ENCODE measurements at regions not wholly inside any gene's neighbourhood (a gene's known extent, or its start where the extent isn't known, plus 50 kb on each side); places are given as distances from the start of the nearest gene placed in this dataset.
A peak's percentile ranks its signal among the peaks of the same experiment; 100 is the strongest.
"Not testable (repeated sequence)": the region's sequence is repeated elsewhere in the genome, so short reads cannot be mapped to it uniquely, and the experiment has no call there.

- H3K27me3 Mint-ChIP-seq, result peaks cover 0 to 25% of the 10 kb centered on the region in 2 donors
- H3K4me1 Mint-ChIP-seq (ENCODE audit: low read depth in 2 of 2); DNase-seq; ATAC-seq (replicated peaks); H3K27ac Mint-ChIP-seq; H3K9me3 Mint-ChIP-seq; H3K36me3 Mint-ChIP-seq (ENCODE audit: insufficient read depth); H3K4me3 Mint-ChIP-seq: not testable (repeated sequence)
These were observed 102.3 kb downstream of the ZNF267 start for GRCh38 chr16:31975826-31976419.

GRCh38 chr16:31978463-31978862 is 104.9 kb downstream of the ZNF267 start:
- not testable (repeated sequence) for H3K36me3 Mint-ChIP-seq (ENCODE audit: insufficient read depth); H3K9me3 Mint-ChIP-seq; DNase-seq; ATAC-seq (replicated peaks); H3K4me1 Mint-ChIP-seq (ENCODE audit: low read depth in 2 of 2); H3K4me3 Mint-ChIP-seq; H3K27ac Mint-ChIP-seq
- peaks cover 0 to 21% of the 10 kb centered on the region in 2 donors for H3K27me3 Mint-ChIP-seq

- H3K27ac Mint-ChIP-seq; DNase-seq; H3K4me3 Mint-ChIP-seq; H3K36me3 Mint-ChIP-seq (ENCODE audit: insufficient read depth); H3K9me3 Mint-ChIP-seq; H3K4me1 Mint-ChIP-seq (ENCODE audit: low read depth in 2 of 2); ATAC-seq (replicated peaks); H3K27me3 Mint-ChIP-seq: not testable (repeated sequence)
These were observed 108.1 kb downstream of the ZNF267 start for GRCh38 chr16:31981739-31982138.

- DNase-seq; H3K4me3 Mint-ChIP-seq; H3K9me3 Mint-ChIP-seq; H3K4me1 Mint-ChIP-seq (ENCODE audit: low read depth in 2 of 2); H3K27me3 Mint-ChIP-seq; ATAC-seq (replicated peaks); H3K27ac Mint-ChIP-seq; H3K36me3 Mint-ChIP-seq (ENCODE audit: insufficient read depth): not testable (repeated sequence)
These were observed 109.4 kb downstream of the ZNF267 start for GRCh38 chr16:31982986-31983385.

GRCh38 chr16:31983666-31984065 is 110.1 kb downstream of the ZNF267 start:
- not testable (repeated sequence) for H3K36me3 Mint-ChIP-seq (ENCODE audit: insufficient read depth)

GRCh38 chr16:31986895-31987294 is 113.3 kb downstream of the ZNF267 start:
- not testable (repeated sequence) for H3K36me3 Mint-ChIP-seq (ENCODE audit: insufficient read depth); H3K9me3 Mint-ChIP-seq; H3K4me1 Mint-ChIP-seq (ENCODE audit: low read depth in 2 of 2); DNase-seq; H3K27me3 Mint-ChIP-seq; H3K4me3 Mint-ChIP-seq; ATAC-seq (replicated peaks); H3K27ac Mint-ChIP-seq

More at GRCh38 chr16:31983666-31984065, 110.1 kb downstream of the ZNF267 start:
- H3K4me3 Mint-ChIP-seq; H3K27ac Mint-ChIP-seq; H3K4me1 Mint-ChIP-seq (ENCODE audit: low read depth in 2 of 2); DNase-seq; H3K9me3 Mint-ChIP-seq; H3K27me3 Mint-ChIP-seq; ATAC-seq (replicated peaks): not testable (repeated sequence)

GRCh38 chr16:31988595-31989581 is 115.3 kb downstream of the ZNF267 start:
- not testable (repeated sequence) for H3K9me3 Mint-ChIP-seq; H3K27ac Mint-ChIP-seq; H3K36me3 Mint-ChIP-seq (ENCODE audit: insufficient read depth); H3K4me1 Mint-ChIP-seq (ENCODE audit: low read depth in 2 of 2); H3K4me3 Mint-ChIP-seq; H3K27me3 Mint-ChIP-seq
- ATAC-seq (replicated peaks) (peak; percentile 64), DNase-seq (peak; percentile 23 to 45 (median 26))

- H3K4me3 Mint-ChIP-seq; ATAC-seq (replicated peaks): not testable (repeated sequence)
These were observed 116.7 kb downstream of the ZNF267 start for GRCh38 chr16:31990261-31990660.

GRCh38 chr16:31990980-31991379 is 117.4 kb downstream of the ZNF267 start:
- not testable (repeated sequence) for H3K36me3 Mint-ChIP-seq (ENCODE audit: insufficient read depth); H3K4me1 Mint-ChIP-seq (ENCODE audit: low read depth in 2 of 2); H3K27ac Mint-ChIP-seq; ATAC-seq (replicated peaks); H3K9me3 Mint-ChIP-seq; H3K27me3 Mint-ChIP-seq; DNase-seq; H3K4me3 Mint-ChIP-seq

More at GRCh38 chr16:31990261-31990660, 116.7 kb downstream of the ZNF267 start:
- H3K27me3 Mint-ChIP-seq; H3K9me3 Mint-ChIP-seq; DNase-seq; H3K4me1 Mint-ChIP-seq (ENCODE audit: low read depth in 2 of 2); H3K27ac Mint-ChIP-seq; H3K36me3 Mint-ChIP-seq (ENCODE audit: insufficient read depth): not testable (repeated sequence)

- not testable (repeated sequence) for H3K4me3 Mint-ChIP-seq; H3K36me3 Mint-ChIP-seq (ENCODE audit: insufficient read depth); DNase-seq; H3K27ac Mint-ChIP-seq; H3K27me3 Mint-ChIP-seq; H3K4me1 Mint-ChIP-seq (ENCODE audit: low read depth in 2 of 2); ATAC-seq (replicated peaks); H3K9me3 Mint-ChIP-seq
These were observed 122.7 kb downstream of the ZNF267 start for GRCh38 chr16:31996325-31996724.

GRCh38 chr16:32002496-32002895 is 128.9 kb downstream of the ZNF267 start:
- peaks cover 5 to 15% of the 10 kb centered on the region in 2 donors for H3K27me3 Mint-ChIP-seq
- not testable (repeated sequence) for ATAC-seq (replicated peaks); H3K36me3 Mint-ChIP-seq (ENCODE audit: insufficient read depth); H3K27ac Mint-ChIP-seq; H3K4me3 Mint-ChIP-seq; H3K9me3 Mint-ChIP-seq; H3K4me1 Mint-ChIP-seq (ENCODE audit: low read depth in 2 of 2); DNase-seq

GRCh38 chr16:32003819-32004218 is 130.2 kb downstream of the ZNF267 start:
- peaks cover 6 to 15% of the 10 kb centered on the region in 2 donors for H3K27me3 Mint-ChIP-seq
- H3K27ac Mint-ChIP-seq; ATAC-seq (replicated peaks); H3K9me3 Mint-ChIP-seq; H3K4me3 Mint-ChIP-seq; H3K36me3 Mint-ChIP-seq (ENCODE audit: insufficient read depth); DNase-seq; H3K4me1 Mint-ChIP-seq (ENCODE audit: low read depth in 2 of 2): not testable (repeated sequence)

- not testable (repeated sequence) for H3K4me3 Mint-ChIP-seq, H3K27ac Mint-ChIP-seq
These were observed 165.3 kb downstream of the ZNF267 start for GRCh38 chr16:32038783-32039496.

More at GRCh38 chr16:32038783-32039496, 165.3 kb downstream of the ZNF267 start:
- ATAC-seq (replicated peaks); DNase-seq; H3K27me3 Mint-ChIP-seq; H3K36me3 Mint-ChIP-seq (ENCODE audit: insufficient read depth); H3K4me1 Mint-ChIP-seq (ENCODE audit: low read depth in 2 of 2); H3K9me3 Mint-ChIP-seq: not testable (repeated sequence)
